ENCODE measurements at regions not wholly inside any gene's neighbourhood (a gene's known extent, or its start where the extent isn't known, plus 50 kb on each side); places are given as distances from the start of the nearest gene placed in this dataset.

DNA sequence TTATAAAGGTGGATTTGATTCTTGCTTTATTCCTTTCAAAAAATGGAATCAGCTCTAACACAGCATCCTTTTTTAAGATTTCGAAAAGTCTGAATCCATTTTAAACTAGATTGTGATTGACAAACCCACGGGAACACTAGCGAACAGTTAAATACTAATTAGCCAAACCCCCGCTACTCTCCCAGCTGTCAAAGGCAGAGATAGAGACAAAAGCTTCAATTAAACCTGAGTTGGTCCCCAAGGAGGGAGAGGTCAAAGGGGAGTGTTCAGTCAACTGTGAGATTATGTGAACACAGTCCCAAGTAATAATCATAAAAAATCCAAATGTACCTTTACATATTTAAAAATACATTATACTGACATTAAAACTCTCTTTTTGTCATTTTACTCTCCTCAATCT lies 65.7 kb upstream of the TBX20 start:
- TF ChIP-seq, protein P1, sequence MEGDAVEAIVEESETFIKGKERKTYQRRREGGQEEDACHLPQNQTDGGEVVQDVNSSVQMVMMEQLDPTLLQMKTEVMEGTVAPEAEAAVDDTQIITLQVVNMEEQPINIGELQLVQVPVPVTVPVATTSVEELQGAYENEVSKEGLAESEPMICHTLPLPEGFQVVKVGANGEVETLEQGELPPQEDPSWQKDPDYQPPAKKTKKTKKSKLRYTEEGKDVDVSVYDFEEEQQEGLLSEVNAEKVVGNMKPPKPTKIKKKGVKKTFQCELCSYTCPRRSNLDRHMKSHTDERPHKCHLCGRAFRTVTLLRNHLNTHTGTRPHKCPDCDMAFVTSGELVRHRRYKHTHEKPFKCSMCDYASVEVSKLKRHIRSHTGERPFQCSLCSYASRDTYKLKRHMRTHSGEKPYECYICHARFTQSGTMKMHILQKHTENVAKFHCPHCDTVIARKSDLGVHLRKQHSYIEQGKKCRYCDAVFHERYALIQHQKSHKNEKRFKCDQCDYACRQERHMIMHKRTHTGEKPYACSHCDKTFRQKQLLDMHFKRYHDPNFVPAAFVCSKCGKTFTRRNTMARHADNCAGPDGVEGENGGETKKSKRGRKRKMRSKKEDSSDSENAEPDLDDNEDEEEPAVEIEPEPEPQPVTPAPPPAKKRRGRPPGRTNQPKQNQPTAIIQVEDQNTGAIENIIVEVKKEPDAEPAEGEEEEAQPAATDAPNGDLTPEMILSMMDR (IDR thresholded peaks at IDR 0.05): no peak
- TF ChIP-seq EZH2 (IDR thresholded peaks at IDR 0.05): no peak

Measured in neural progenitor cell (in vitro differentiated cells).